K562 (cell line): ENCODE measurements at regions not wholly inside any gene's neighbourhood (a gene's known extent, or its start where the extent isn't known, plus 50 kb on each side); places are given as distances from the start of the nearest gene placed in this dataset.

Experiments used
- ATAC-seq: fragments of 200-7000 bp; cut with Tn5 transposase; 3 replicates; pipeline ENCODE4 v1.9.1; 2020; ENCODE audit warnings: moderate library complexity
- BruUV-seq: library from RNA; stranded (reverse); fragments of 400-500 nt; replicated peaks from 2 replicates; lab custom pipeline; 2021; lab: Mats Ljungman, UMichigan
- CTCF ChIA-PET: fragments of 300-600 bp; formaldehyde crosslinking; extraction: SDS; loops from one replicate; lab custom pipeline; 2021; ENCODE audit warnings: low intra/inter-chr PET ratio; lab: Yijun Ruan, JAX
- POLR2A ChIA-PET: fragments of 300-600, 350-650 bp; sonication (Branson Sonifier 250); formaldehyde crosslinking; extraction: SDS; loops from one replicate; lab custom pipeline; 2021; ENCODE audit warnings: antibody characterized with exemption, inconsistent platforms; lab: Yijun Ruan, JAX
- DNase-seq, 4 experiments: peaks; one replicate each; pipeline versions ENCODE4 v3.0.0 to v3.0.0-alpha.2; 2011 to 2018; ENCODE audit warnings: low spot score in 3 of 4, mixed read lengths in 3 of 4; ENCODE audit errors: extremely low read depth in 1 of 4
- FAIRE-seq: peaks from 2 replicates; lab custom pipeline; 2011; peaks lifted over from hg19 to GRCh38; lab: Jason Lieb, UNC
- H2AFZ ChIP-seq: 2 replicates; pipeline ENCODE4 v1.6.0; 2011; ENCODE audit warnings: low read depth, low read length, control low read depth, inconsistent platforms
- H3K27ac ChIP-seq: fragments of 200-600 bp; 3 replicates; pipeline ENCODE4 v1.8.0; 2011; ENCODE audit warnings: low read depth, mild to moderate bottlenecking, control low read depth, inconsistent platforms, low read length, moderate library complexity, mixed read lengths; ENCODE audit errors: extremely low read depth
- H3K27me3 ChIP-seq, 2 experiments: fragments of 300-600 bp in 1 of 2; 2 replicates in 1 of 2; 3 replicates in 1 of 2; pipeline versions ENCODE4 v1.6.0 to v1.8.0; 2011; ENCODE audit warnings: inconsistent platforms in 2 of 2, low read length in 2 of 2, mild to moderate bottlenecking in 1 of 2, mixed read lengths in 1 of 2, moderate library complexity in 1 of 2; ENCODE audit not compliant: control insufficient read depth in 2 of 2, insufficient read depth in 2 of 2
- H3K36me3 ChIP-seq: fragments of 300-600 bp; 3 replicates; pipeline ENCODE4 v1.8.0; 2011; ENCODE audit warnings: mild to moderate bottlenecking, low read length, inconsistent platforms; ENCODE audit not compliant: control insufficient read depth, insufficient read depth
- H3K4me1 ChIP-seq, 2 experiments: fragments of 200-600 bp in 1 of 2; replicated peaks in 1 of 2; 2 replicates in 1 of 2; 3 replicates in 1 of 2; pipeline versions ENCODE4 v1.5.1 to v1.8.0; 2011; ENCODE audit warnings: inconsistent platforms in 2 of 2, low read length in 2 of 2, mild to moderate bottlenecking in 1 of 2, mixed read lengths in 1 of 2, moderate library complexity in 1 of 2; ENCODE audit not compliant: control insufficient read depth in 2 of 2, insufficient read depth in 2 of 2
- H3K4me2 ChIP-seq: 2 replicates; pipeline ENCODE4 v1.6.1; 2011; ENCODE audit warnings: low read length, control low read depth, inconsistent platforms, mixed read lengths; ENCODE audit not compliant: insufficient read depth
- H3K4me3 ChIP-seq: fragments of 200-600 bp; sonication (generic), shearing (Covaris generic); 2 replicates; pipeline ENCODE4 v1.5.1; 2016; ENCODE audit warnings: control low read depth, inconsistent platforms
- H3K79me2 ChIP-seq: fragments of 200-600 bp; 3 replicates; pipeline ENCODE4 v1.8.0; 2011; ENCODE audit warnings: low read length, inconsistent platforms; ENCODE audit not compliant: control insufficient read depth, insufficient read depth
- H3K9ac ChIP-seq, 2 experiments: 2 replicates each; pipeline versions ENCODE4 v1.6.0 to v1.6.1; 2011; ENCODE audit warnings: low read depth in 2 of 2, low read length in 2 of 2, control low read depth in 1 of 2, inconsistent platforms in 1 of 2, mild to moderate bottlenecking in 1 of 2, mixed read lengths in 1 of 2; ENCODE audit not compliant: insufficient read depth in 1 of 2
- H3K9me1 ChIP-seq: one replicate; pipeline ENCODE4 v1.6.0; 2011; ENCODE audit warnings: inconsistent platforms, mild to moderate bottlenecking, low read length, moderate library complexity; ENCODE audit not compliant: control insufficient read depth, insufficient read depth
- H3K9me3 ChIP-seq: replicated peaks from 2 replicates; pipeline ENCODE4 v1.5.1; 2011; ENCODE audit warnings: low read depth, low read length, inconsistent platforms; ENCODE audit not compliant: control insufficient read depth, insufficient read depth
- H4K20me1 ChIP-seq: replicated peaks from 2 replicates; pipeline ENCODE4 v1.6.1; 2011; ENCODE audit warnings: low read length, inconsistent platforms, mixed read lengths; ENCODE audit not compliant: control insufficient read depth, insufficient read depth
- FOXA3 ChIP-seq, 2 experiments: fragments of 450-650 bp in 1 of 2; sonication (generic) in 1 of 2; formaldehyde crosslinking; IDR thresholded peaks in 1 of 2; conservative IDR thresholded peaks in 1 of 2; 2 replicates each; pipeline versions ENCODE4 v1.4.0 to v1.8.0; 2020 to 2022; ENCODE audit warnings: mild to moderate bottlenecking in 2 of 2, missing genetic modification reagents in 1 of 2
- KDM4B ChIP-seq, 2 experiments: fragments of 450-650 bp in 1 of 2; sonication (generic) in 1 of 2; IDR thresholded peaks; 2 replicates each; pipeline ENCODE4 v1.6.1; 2016 to 2017; ENCODE audit warnings: borderline replicate concordance in 2 of 2, antibody characterized with exemption in 1 of 2, low read depth in 1 of 2, mild to moderate bottlenecking in 1 of 2
- KLF16 ChIP-seq: IDR thresholded peaks from 2 replicates; pipeline ENCODE4 v1.6.1; 2016; ENCODE audit warnings: antibody characterized with exemption
- STAG1 ChIP-seq: sonication (generic); formaldehyde crosslinking; IDR thresholded peaks from 2 replicates; pipeline ENCODE4 v1.5.0; 2020; ENCODE audit warnings: missing genetic modification reagents, borderline replicate concordance
- ZC3H4 ChIP-seq: sonication (generic); formaldehyde crosslinking; IDR thresholded peaks from 2 replicates; pipeline ENCODE4 v1.9.0; 2021; ENCODE audit warnings: missing genetic modification reagents, borderline replicate concordance
- ZNF609 ChIP-seq: sonication (generic); formaldehyde crosslinking; IDR thresholded peaks from 2 replicates; pipeline ENCODE4 v1.8.1; 2023; ENCODE audit warnings: missing genetic modification reagents, mild to moderate bottlenecking, borderline replicate concordance
- ZNF644 ChIP-seq: fragments of 200-800 bp; sonication (Bioruptor generic); IDR thresholded peaks from 2 replicates; pipeline ENCODE4 v1.6.1; 2016; ENCODE audit warnings: low read depth, missing genetic modification characterization, missing compliant biosample characterization
- WGBS: fragments of 100-300 bp; shearing (Covaris generic); methylation state at CpG from one replicate; pipeline ENCODE4 v1.1.6; 2016; ENCODE audit warnings: low coverage, mixed read lengths; ENCODE audit not compliant: insufficient coverage; ENCODE audit errors: missing lambda C conversion rate; 5-methylcytosine and 5-hydroxymethylcytosine counted together
- in situ Hi-C: fragments of 300-500 bp; cut with MboI; formaldehyde crosslinking; loops from 4 replicates; pipeline ENCODE4 v1.15.0; 2018; ENCODE audit warnings: inconsistent platforms, mixed read lengths
- intact Hi-C: fragments of 100-400 bp; cut with micrococcal nuclease; formaldehyde crosslinking; loops from 2 replicates; pipeline ENCODE4 v1.14.2; 2022

- no peaks in the 10 kb centered on the region for H3K36me3 ChIP-seq
- no peaks in the 10 kb centered on the region for H3K79me2 ChIP-seq
- H3K9me3 ChIP-seq: no peaks in the 10 kb centered on the region
- ChIA-PET POLR2A (no interaction called here), CTCF (no interaction called here)
- H3K27me3 ChIP-seq: no peaks in the 10 kb centered on the region
- in situ Hi-C loops (no loop called here), intact Hi-C loops (no loop called here)
- H3K27ac ChIP-seq: no peak overlapping the region
- no peak overlapping the region for H2AFZ ChIP-seq
- TF ChIP-seq KDM4B (IDR thresholded peaks at IDR 0.05; ENCODE audit: borderline replicate concordance in 2 of 2, low read depth in 1 of 2): no peak
- no peak for TF ChIP-seq KLF16
- no peak for TF ChIP-seq ZNF609 (CRISPR knock-in tag)
- no peak for TF ChIP-seq STAG1 (CRISPR knock-in tag)
- TF ChIP-seq ZC3H4 (CRISPR knock-in tag): no peak
- TF ChIP-seq ZNF644 (tag): no peak
- TF ChIP-seq FOXA3 (CRISPR knock-in tag; conservative IDR thresholded peaks at IDR 0.05 in 1 of 2, IDR thresholded peaks at IDR 0.05 in 1 of 2): no peak
- no peak overlapping the region for H3K4me3 ChIP-seq
- H3K9me1 ChIP-seq: no peaks in the 10 kb centered on the region
- DNase-seq: no peak
- H3K4me1 ChIP-seq: no peaks in the 10 kb centered on the region
- BruUV-seq: no TSS peak
- no peak overlapping the region for H3K4me2 ChIP-seq
- no peaks in the 10 kb centered on the region for H4K20me1 ChIP-seq
- FAIRE-seq: no peak
- peak; percentile 25; the same call in 1 of the 3 replicates for ATAC-seq
- H3K9ac ChIP-seq: no peak overlapping the region
- 33% methylated on average over 3 of the region's 9 CpGs for WGBS
Measured at GRCh38 chr22:49413551-49413950, 414.1 kb downstream of the BRD1 start.
